DMS53 treated with DMSO at 0.1 percent for 48 hours (cell line): ENCODE measurements at regions not wholly inside any gene's neighbourhood (a gene's known extent, or its start where the extent isn't known, plus 50 kb on each side); places are given as distances from the start of the nearest gene placed in this dataset.

Source experiments
- DNase-seq: peaks from one replicate; lab custom pipeline; 2025; ENCODE audit not compliant: unreplicated experiment; lab: John Stamatoyannopoulos, UW

GRCh38 chr7:21028186-21028585, 241.5 kb upstream of the SP8 start:
- peak; percentile 28 for DNase-seq

- no peak for DNase-seq
Observed at GRCh38 chr7:21028599-21028998, 241.9 kb upstream of the SP8 start.

- no peak for DNase-seq
Observed at GRCh38 chr7:21029006-21029405, 242.3 kb upstream of the SP8 start.

DNA sequence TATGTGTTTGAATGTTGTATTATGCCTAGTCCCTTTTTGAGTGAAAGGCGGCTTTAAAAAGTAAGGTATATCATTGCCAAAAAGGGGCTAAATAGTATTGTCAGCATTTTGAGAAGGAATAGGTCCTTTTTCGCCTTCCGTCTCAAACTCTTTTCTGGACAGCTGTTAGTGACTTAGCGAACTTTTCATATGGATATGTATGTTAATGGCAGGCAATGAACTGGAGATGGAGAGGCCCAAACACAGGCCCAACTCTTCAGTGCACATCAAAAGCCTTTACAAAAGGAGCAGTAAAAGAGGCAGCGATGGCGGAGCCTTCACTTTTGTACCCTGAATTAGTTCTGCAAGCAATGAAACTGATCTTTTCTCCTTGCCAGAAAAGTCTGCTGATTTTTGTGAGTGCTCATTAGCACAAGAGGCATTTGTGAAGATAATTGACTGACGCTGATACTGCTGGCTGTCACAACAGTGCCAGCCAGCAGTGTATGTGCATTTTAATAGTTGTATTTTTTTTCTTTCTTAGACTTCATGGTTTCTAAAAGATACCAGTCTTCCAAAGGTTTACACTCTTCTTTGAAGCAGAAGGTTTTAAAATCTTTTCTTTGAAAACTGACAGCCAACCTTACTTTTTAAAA, 243.7 kb upstream of the SP8 start:
- DNase-seq: no peak

DNA sequence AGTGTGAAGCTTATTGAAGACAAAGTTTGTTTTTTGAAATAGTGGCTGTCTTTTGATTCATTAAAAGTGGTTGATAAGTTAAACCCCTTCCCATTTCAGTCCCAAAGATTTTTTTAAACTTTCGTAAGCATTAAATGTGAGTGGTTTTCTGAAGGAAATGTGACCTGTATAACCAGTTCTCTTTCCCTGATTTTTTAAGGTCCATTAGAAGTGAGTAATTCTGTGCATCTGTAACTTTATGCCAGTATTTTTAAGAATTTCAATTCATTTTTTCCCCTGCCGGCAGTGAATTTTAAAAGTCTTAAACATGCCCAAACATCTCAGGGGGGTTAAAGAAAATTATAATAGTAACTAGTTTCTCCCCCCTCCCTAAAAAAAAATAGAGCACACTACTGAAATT, 254.6 kb upstream of the SP8 start:
- DNase-seq: no peak

GRCh38 chr7:21041666-21042065, 255.0 kb upstream of the SP8 start:
- DNase-seq: no peak

DNA sequence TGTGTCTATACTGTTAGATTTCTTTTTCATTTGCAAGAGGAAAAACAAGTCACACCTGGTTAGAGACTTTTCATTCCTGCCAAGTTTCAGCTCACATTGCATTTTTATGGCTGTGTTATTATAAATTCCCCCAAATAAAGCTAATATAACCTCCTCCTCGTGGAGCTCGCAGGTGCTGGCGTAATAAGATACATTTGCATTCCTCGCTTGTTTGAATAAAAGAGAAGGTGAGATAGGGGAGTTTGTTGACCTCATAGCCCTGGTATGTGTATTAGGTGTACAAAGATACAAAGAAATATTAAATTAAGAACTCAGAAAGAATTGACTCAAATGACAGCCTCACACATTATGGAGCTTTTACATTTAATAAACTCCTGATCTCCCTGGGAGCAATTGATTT, 257.7 kb upstream of the SP8 start:
- no peak for DNase-seq

GRCh38 chr7:21044913-21045568, 258.4 kb upstream of the SP8 start:
- no peak for DNase-seq

GRCh38 chr7:21051865-21052264, 265.2 kb upstream of the SP8 start:
- DNase-seq: no peak

GRCh38 chr7:21054427-21055112, 267.9 kb upstream of the SP8 start:
- DNase-seq: no peak

GRCh38 chr7:21059069-21059468, 272.4 kb upstream of the SP8 start:
- no peak for DNase-seq

DNA sequence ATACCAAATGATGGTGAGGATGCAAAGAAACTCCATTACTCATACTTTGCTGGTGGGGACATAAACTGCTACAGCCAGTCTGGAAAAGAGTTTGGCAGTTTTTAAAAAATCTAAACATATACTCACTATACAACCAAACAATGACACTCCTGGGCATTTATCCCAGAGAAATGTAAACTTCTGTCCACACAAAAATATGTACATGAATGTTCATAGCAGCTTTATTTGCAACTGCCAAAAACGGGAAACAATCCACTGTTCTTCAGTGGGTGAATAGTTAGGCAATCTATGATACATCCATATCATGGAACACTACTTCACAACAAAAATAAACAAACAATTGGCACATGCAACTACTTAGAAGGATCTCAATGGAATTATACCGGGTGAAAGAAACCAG, 276.4 kb upstream of the SP8 start:
- DNase-seq: no peak

DNA sequence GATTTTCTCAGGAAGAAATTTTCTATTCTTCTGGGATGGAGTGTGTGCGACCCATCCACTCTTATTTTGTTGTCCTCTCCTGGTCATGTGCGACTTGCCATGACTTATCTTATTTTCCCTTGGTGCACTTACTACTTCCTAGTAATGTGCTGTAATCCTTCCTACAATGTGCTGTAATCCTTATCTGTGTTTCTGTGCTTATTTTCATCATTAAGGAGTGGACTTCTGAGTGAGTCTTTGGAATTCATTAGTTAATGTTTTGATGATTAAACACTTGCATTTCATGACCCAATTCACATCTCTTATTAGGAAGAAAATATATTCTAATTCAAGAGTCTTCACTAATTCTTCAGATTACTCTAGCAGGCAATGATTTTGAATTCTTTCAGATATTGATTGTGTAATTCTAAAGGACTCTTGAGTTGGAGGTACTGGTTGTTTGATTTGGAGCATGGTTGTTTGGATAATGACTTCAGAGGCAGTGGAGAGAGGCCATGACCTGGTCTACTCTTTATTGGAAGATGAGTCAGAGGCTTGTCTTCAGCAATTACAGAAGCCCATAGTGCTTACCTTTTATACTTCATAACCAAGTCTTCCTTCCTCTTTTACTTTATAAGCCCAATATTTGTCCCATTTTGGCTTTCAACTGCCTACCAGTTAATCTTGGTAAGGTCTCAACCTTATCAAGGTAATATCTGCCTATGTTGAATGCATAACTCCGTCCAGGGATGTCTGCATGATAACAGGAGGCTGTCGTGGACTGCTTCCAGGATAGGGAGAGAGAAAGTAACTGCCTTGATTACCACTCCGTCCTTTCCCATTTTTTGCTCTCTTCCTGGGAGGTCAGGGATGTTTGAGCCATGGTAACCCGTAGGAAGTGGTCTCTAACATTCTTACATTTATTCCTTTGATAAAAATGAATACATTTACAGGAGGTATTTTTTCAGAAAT, 278.3 kb upstream of the SP8 start:
- peak; percentile 98 for DNase-seq

- DNase-seq: no peak
Observed at GRCh38 chr7:21066221-21066620, 279.5 kb upstream of the SP8 start.

DNA sequence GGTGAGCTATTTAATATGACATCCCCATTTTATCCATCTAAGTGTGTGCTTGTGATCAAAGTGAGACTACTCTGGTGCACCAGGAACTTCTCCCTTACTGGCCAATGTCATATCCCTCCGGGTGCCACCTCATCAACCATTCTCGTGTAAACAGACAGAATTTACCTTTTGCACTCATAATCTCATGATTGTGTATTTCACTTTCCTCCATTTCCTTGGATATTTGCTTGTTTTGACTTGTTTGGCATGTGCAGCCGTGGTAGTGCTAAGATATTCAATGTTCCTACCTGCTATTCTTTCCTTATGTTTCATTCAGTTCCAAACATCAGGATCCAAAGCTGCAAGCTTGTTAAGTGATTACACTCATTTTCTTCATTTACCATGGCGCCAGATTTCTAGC, 280.5 kb upstream of the SP8 start:
- no peak for DNase-seq

GRCh38 chr7:21070571-21071090, 283.9 kb upstream of the SP8 start:
- DNase-seq: no peak

DNA sequence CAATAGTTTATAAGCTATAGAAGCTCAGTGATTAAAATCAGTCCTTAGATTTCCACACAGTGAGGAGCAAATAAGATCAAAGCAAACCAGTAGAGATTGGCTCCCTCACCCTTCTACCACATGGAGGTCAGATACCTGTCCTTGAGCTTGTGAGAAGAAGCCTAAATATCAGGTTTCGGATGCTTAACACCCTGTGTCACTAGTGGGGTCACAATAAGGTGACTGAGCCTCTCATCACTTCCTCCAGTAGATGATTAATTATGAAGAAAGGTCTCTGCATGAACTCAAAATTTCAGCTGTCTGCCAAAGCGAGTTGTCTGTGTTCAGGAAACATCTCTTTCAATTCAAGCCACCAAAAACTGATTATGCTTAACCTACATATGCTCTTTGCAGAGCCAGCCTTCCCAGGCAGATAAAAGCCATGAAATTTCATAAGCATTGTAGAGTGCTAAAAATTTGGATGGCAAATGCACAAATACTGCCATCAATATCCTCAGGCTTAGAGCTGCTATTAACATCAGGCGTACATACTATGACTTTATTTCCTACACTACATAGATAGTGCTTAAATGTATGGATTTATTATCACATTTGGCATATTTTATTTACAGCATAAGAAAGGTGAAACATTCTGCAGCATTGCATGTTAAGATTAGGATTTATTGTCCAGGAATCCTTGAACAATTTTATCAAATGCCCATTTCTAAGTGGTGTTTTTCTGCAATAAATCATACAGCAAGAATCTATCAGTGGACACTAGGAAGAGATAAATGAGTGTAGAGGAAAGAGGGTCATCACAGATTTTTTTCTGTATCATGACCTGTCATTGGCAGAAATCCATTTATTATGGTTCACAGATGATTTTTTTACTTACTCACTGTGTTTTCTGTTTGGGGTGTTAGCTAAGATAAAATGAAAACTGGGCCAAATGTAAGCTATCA, 285.1 kb upstream of the SP8 start:
- DNase-seq: no peak

DNA sequence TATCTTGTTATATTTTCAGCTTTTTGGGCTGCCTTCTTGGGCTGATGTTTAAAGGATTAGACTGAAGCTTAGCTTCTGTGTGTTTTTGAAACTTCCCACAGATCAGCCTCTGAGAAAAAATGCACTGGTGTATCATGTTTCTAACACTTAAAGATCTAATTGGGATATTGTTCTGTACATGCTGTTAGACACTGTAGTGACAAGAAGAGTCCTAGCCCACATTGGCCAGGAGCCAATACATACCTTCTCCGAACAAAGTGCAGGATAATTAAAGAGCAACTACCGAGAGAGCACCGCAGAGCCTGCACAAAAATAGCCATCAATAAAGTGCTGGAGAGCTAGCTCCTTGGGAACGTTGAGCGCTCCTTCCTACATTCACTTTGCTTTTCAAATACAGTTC, 289.4 kb upstream of the SP8 start:
- peak; percentile 89 for DNase-seq

DNA sequence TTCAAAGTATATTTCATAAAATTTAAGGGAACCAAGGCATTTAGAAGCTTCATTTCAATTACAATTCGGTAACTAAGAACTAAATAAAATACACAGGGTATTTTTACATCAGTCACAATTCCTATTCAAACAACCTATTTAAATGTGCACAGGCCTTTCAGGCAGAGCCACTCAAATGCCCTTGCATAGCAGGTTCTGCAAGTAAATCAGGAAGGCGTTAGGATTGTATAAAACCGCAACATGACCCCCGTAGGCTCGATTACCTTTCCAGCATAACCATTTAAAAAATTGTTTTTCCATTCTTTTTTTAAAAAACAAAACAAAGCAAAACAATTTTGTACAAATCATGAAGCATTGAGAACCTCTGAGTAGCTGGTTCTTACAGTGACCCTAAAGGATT, 289.9 kb upstream of the SP8 start:
- DNase-seq: peak; percentile 90

DNA sequence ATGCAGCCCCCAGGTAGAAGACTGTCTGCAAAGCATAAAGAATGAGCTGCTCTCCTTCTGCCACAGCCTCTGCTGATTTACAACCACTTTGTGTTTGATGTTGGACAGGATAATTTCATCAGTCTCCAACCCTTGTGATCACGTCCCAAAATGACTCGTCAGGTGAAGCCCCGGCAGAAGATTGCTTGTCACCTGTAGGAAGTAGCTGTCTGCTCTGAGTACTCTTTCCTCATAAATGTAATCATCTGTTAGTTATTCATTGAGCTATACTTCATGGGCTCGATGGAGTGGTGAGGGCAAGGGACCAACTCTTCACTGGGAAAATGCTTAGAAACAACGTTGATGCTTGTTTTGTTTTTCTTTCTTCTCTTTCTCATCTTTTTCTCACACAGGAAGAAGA, 290.9 kb upstream of the SP8 start:
- peak; percentile 36 for DNase-seq
